Dendritic cell treated with granulocyte-macrophage colony-stimulating factor and Interleukin-4, amounts not matched to agents 40 ng/mL and 50 ng/mL, for 4 days (primary cell): ENCODE measurements at regions not wholly inside any gene's neighbourhood (a gene's known extent, or its start where the extent isn't known, plus 50 kb on each side); places are given as distances from the start of the nearest gene placed in this dataset.
"Not testable (repeated sequence)": the region's sequence is repeated elsewhere in the genome, so short reads cannot be mapped to it uniquely, and the experiment has no call there.

Source experiments
- H3K27ac Mint-ChIP-seq: one replicate; pipeline ENCODE4 v1.8.0; 2022; ENCODE audit warnings: mild to moderate bottlenecking, mixed read lengths
- H3K27me3 Mint-ChIP-seq: one replicate; pipeline ENCODE4 v1.8.0; 2022; ENCODE audit warnings: mild to moderate bottlenecking, mixed read lengths
- H3K36me3 Mint-ChIP-seq: one replicate; pipeline ENCODE4 v1.8.0; 2022; ENCODE audit warnings: low read depth, mixed read lengths
- H3K4me1 Mint-ChIP-seq: one replicate; pipeline ENCODE4 v1.8.0; 2022; ENCODE audit warnings: low read depth, mixed read lengths
- H3K4me3 Mint-ChIP-seq: one replicate; pipeline ENCODE4 v1.8.0; 2022; ENCODE audit warnings: mild to moderate bottlenecking, moderate library complexity, mixed read lengths
- H3K9me3 Mint-ChIP-seq: one replicate; pipeline ENCODE4 v1.8.0; 2022; ENCODE audit warnings: mixed read lengths
- intact Hi-C: fragments of 100-400 bp; cut with micrococcal nuclease; formaldehyde crosslinking; loops from one replicate; pipeline ENCODE4 v1.15.0; 2022

GRCh38 chr15:20325751-20326150 is 215.8 kb downstream of the GOLGA6L6 start:
- H3K4me1 Mint-ChIP-seq, intact Hi-C loops, H3K9me3 Mint-ChIP-seq, H3K4me3 Mint-ChIP-seq, H3K36me3 Mint-ChIP-seq, H3K27me3 Mint-ChIP-seq, H3K27ac Mint-ChIP-seq: not testable (repeated sequence)

GRCh38 chr15:20317132-20317531 is 224.5 kb downstream of the GOLGA6L6 start:
- H3K4me1 Mint-ChIP-seq, intact Hi-C loops, H3K4me3 Mint-ChIP-seq, H3K27ac Mint-ChIP-seq, H3K27me3 Mint-ChIP-seq, H3K9me3 Mint-ChIP-seq, H3K36me3 Mint-ChIP-seq: not testable (repeated sequence)

- H3K36me3 Mint-ChIP-seq, H3K9me3 Mint-ChIP-seq, intact Hi-C loops: not testable (repeated sequence)
These were observed 230.5 kb downstream of the GOLGA6L6 start for GRCh38 chr15:20311014-20311680.

GRCh38 chr15:20310603-20311002 is 231.0 kb downstream of the GOLGA6L6 start:
- intact Hi-C loops, result no loop called here
- no peak overlapping the region for H3K4me3 Mint-ChIP-seq
- H3K9me3 Mint-ChIP-seq, result no peaks in the 10 kb centered on the region
- no peaks in the 10 kb centered on the region for H3K27me3 Mint-ChIP-seq
- H3K27ac Mint-ChIP-seq, result no peak overlapping the region
- no peaks in the 10 kb centered on the region for H3K36me3 Mint-ChIP-seq
- H3K4me1 Mint-ChIP-seq, result no peaks in the 10 kb centered on the region

More at GRCh38 chr15:20311014-20311680, 230.5 kb downstream of the GOLGA6L6 start:
- H3K4me3 Mint-ChIP-seq, H3K4me1 Mint-ChIP-seq, H3K27ac Mint-ChIP-seq, H3K27me3 Mint-ChIP-seq: not testable (repeated sequence)

GRCh38 chr15:20309966-20310365 is 231.6 kb downstream of the GOLGA6L6 start:
- H3K4me3 Mint-ChIP-seq, H3K27me3 Mint-ChIP-seq, H3K4me1 Mint-ChIP-seq, H3K9me3 Mint-ChIP-seq, intact Hi-C loops, H3K36me3 Mint-ChIP-seq, H3K27ac Mint-ChIP-seq: not testable (repeated sequence)

GRCh38 chr15:20309395-20309794 is 232.2 kb downstream of the GOLGA6L6 start:
- H3K27ac Mint-ChIP-seq, intact Hi-C loops, H3K9me3 Mint-ChIP-seq, H3K4me1 Mint-ChIP-seq, H3K27me3 Mint-ChIP-seq, H3K36me3 Mint-ChIP-seq, H3K4me3 Mint-ChIP-seq: not testable (repeated sequence)

- H3K27ac Mint-ChIP-seq, H3K27me3 Mint-ChIP-seq, H3K36me3 Mint-ChIP-seq, H3K4me3 Mint-ChIP-seq, intact Hi-C loops, H3K4me1 Mint-ChIP-seq: not testable (repeated sequence)
- H3K9me3 Mint-ChIP-seq, result peaks cover 13% of the 10 kb centered on the region
These were observed 233.4 kb downstream of the GOLGA6L6 start for GRCh38 chr15:20308027-20308690.

- H3K4me1 Mint-ChIP-seq, result not testable (repeated sequence)
These were observed 234.5 kb downstream of the GOLGA6L6 start for GRCh38 chr15:20307137-20307536.

GRCh38 chr15:20306497-20307106 is 235.0 kb downstream of the GOLGA6L6 start:
- H3K36me3 Mint-ChIP-seq, intact Hi-C loops, H3K27ac Mint-ChIP-seq, H3K4me3 Mint-ChIP-seq, H3K4me1 Mint-ChIP-seq, H3K27me3 Mint-ChIP-seq: not testable (repeated sequence)
- peaks cover 29% of the 10 kb centered on the region for H3K9me3 Mint-ChIP-seq

More at GRCh38 chr15:20307137-20307536, 234.5 kb downstream of the GOLGA6L6 start:
- H3K27me3 Mint-ChIP-seq, intact Hi-C loops, H3K4me3 Mint-ChIP-seq, H3K36me3 Mint-ChIP-seq, H3K27ac Mint-ChIP-seq: not testable (repeated sequence)
- H3K9me3 Mint-ChIP-seq, result peaks cover 23% of the 10 kb centered on the region

- intact Hi-C loops, H3K27me3 Mint-ChIP-seq, H3K4me3 Mint-ChIP-seq, H3K36me3 Mint-ChIP-seq, H3K27ac Mint-ChIP-seq, H3K4me1 Mint-ChIP-seq: not testable (repeated sequence)
- H3K9me3 Mint-ChIP-seq, result peaks cover 35% of the 10 kb centered on the region
These were observed 235.7 kb downstream of the GOLGA6L6 start for GRCh38 chr15:20305912-20306311.

- H3K4me1 Mint-ChIP-seq, H3K36me3 Mint-ChIP-seq, H3K27me3 Mint-ChIP-seq, intact Hi-C loops, H3K4me3 Mint-ChIP-seq, H3K27ac Mint-ChIP-seq: not testable (repeated sequence)
- H3K9me3 Mint-ChIP-seq, result peaks cover 36% of the 10 kb centered on the region
These were observed 236.6 kb downstream of the GOLGA6L6 start for GRCh38 chr15:20305015-20305465.

GRCh38 chr15:20304282-20305014 is 237.2 kb downstream of the GOLGA6L6 start:
- H3K27me3 Mint-ChIP-seq, H3K4me3 Mint-ChIP-seq, intact Hi-C loops, H3K36me3 Mint-ChIP-seq, H3K27ac Mint-ChIP-seq, H3K4me1 Mint-ChIP-seq: not testable (repeated sequence)
- peaks cover 36% of the 10 kb centered on the region for H3K9me3 Mint-ChIP-seq

- peaks cover 36% of the 10 kb centered on the region for H3K9me3 Mint-ChIP-seq
- H3K4me3 Mint-ChIP-seq, H3K27me3 Mint-ChIP-seq, H3K36me3 Mint-ChIP-seq, H3K4me1 Mint-ChIP-seq, H3K27ac Mint-ChIP-seq, intact Hi-C loops: not testable (repeated sequence)
These were observed 238.1 kb downstream of the GOLGA6L6 start for GRCh38 chr15:20303248-20304171.
